Keratinocyte (primary cell): ENCODE measurements at regions not wholly inside any gene's neighbourhood (a gene's known extent, or its start where the extent isn't known, plus 50 kb on each side); places are given as distances from the start of the nearest gene placed in this dataset.

Experiments
- DNase-seq: peaks from one replicate; pipeline ENCODE4 v3.0.0-alpha.2; 2011; ENCODE audit warnings: low read depth, missing footprints, low spot score
- FAIRE-seq: peaks from 2 replicates; lab custom pipeline; 2011; peaks lifted over from hg19 to GRCh38; lab: Jason Lieb, UNC
- H2AFZ ChIP-seq: 2 replicates; pipeline ENCODE4 v1.6.0; 2012; ENCODE audit warnings: low read length, control low read depth, inconsistent platforms; ENCODE audit not compliant: control insufficient read depth
- H3K27ac ChIP-seq: 2 replicates; pipeline ENCODE4 v1.5.1; 2011; ENCODE audit warnings: low read length; ENCODE audit not compliant: control insufficient read depth, insufficient read depth
- H3K27me3 ChIP-seq: 3 replicates; pipeline ENCODE4 v1.6.0; 2011; ENCODE audit warnings: low read length; ENCODE audit not compliant: control insufficient read depth, insufficient read depth; ENCODE audit errors: extremely low read depth
- H3K36me3 ChIP-seq, 2 experiments: 2 replicates in 1 of 2; 3 replicates in 1 of 2; pipeline ENCODE4 v1.5.1; 2011; ENCODE audit warnings: low read length in 2 of 2, mild to moderate bottlenecking in 1 of 2; ENCODE audit not compliant: control insufficient read depth in 2 of 2, insufficient read depth in 2 of 2; ENCODE audit errors: extremely low read depth in 1 of 2
- H3K4me1 ChIP-seq: 3 replicates; pipeline ENCODE4 v1.5.1; 2011; ENCODE audit warnings: low read length; ENCODE audit not compliant: control insufficient read depth, insufficient read depth; ENCODE audit errors: extremely low read depth
- H3K4me2 ChIP-seq: 3 replicates; pipeline ENCODE4 v1.6.0; 2011; ENCODE audit warnings: low read depth, low read length; ENCODE audit not compliant: control insufficient read depth, insufficient read depth; ENCODE audit errors: extremely low read depth
- H3K4me3 ChIP-seq, 3 experiments: fragments of 200-600 bp in 1 of 3; sonication (generic) in 1 of 3; 2 replicates in 2 of 3; 3 replicates in 1 of 3; pipeline ENCODE4 v1.5.1; 2011 to 2016; ENCODE audit warnings: low read length in 3 of 3, mild to moderate bottlenecking in 3 of 3, control low read depth in 2 of 3, inconsistent platforms in 1 of 3, low read depth in 1 of 3, mixed read lengths in 1 of 3, mixed run types in 1 of 3, moderate library complexity in 1 of 3; ENCODE audit not compliant: control insufficient read depth in 2 of 3, insufficient read depth in 2 of 3; ENCODE audit errors: extremely low read depth in 1 of 3
- H3K79me2 ChIP-seq: 2 replicates; pipeline ENCODE4 v1.6.0; 2012; ENCODE audit warnings: low read length; ENCODE audit not compliant: control insufficient read depth, insufficient read depth
- H3K9ac ChIP-seq: 3 replicates; pipeline ENCODE4 v1.6.0; 2011; ENCODE audit warnings: low read length; ENCODE audit not compliant: control insufficient read depth, insufficient read depth; ENCODE audit errors: extremely low read depth
- H3K9me1 ChIP-seq: 3 replicates; pipeline ENCODE4 v1.6.0; 2011; ENCODE audit warnings: low read length; ENCODE audit not compliant: control insufficient read depth, insufficient read depth; ENCODE audit errors: extremely low read depth
- H3K9me3 ChIP-seq: 2 replicates; pipeline ENCODE4 v1.5.1; 2012; ENCODE audit warnings: low read depth, low read length; ENCODE audit not compliant: control insufficient read depth
- H4K20me1 ChIP-seq: 3 replicates; pipeline ENCODE4 v1.6.0; 2011; ENCODE audit warnings: low read length; ENCODE audit not compliant: control insufficient read depth, insufficient read depth; ENCODE audit errors: extremely low read depth
- CTCF ChIP-seq, 3 experiments: IDR thresholded peaks in 1 of 3; conservative IDR thresholded peaks in 1 of 3; optimal IDR thresholded peaks in 1 of 3; 2 replicates in 2 of 3; 3 replicates in 1 of 3; pipeline versions ENCODE3 to v1.5.1; 2011; ENCODE audit warnings: low read length in 3 of 3, mild to moderate bottlenecking in 3 of 3, moderate library complexity in 2 of 3, control low read depth in 1 of 3, inconsistent platforms in 1 of 3; ENCODE audit not compliant: insufficient read depth in 2 of 3; ENCODE audit errors: extremely low read depth in 1 of 3
- EZH2 ChIP-seq: IDR thresholded peaks from one replicate; pipeline ENCODE4 v1.6.1; 2012; ENCODE audit warnings: inconsistent platforms, mild to moderate bottlenecking, low read length, moderate library complexity
- dilution Hi-C: fragments of 300-500 bp; cut with MboI; formaldehyde crosslinking; loops from one replicate; pipeline ENCODE4 v1.7.0; 2020; ENCODE audit warnings: low sequenced_read_pairs; ENCODE audit not compliant: extremely low pct_ligation_motif_present

GRCh38 chr2:155364766-155365165, 666.3 kb downstream of the KCNJ3 start:
- Histone ChIP-seq H3K36me3 (no peaks in the 10 kb centered on the region), H3K9me1 (no peaks in the 10 kb centered on the region), H3K27ac (no peak overlapping the region), H3K4me1 (no peaks in the 10 kb centered on the region), H3K27me3 (no peaks in the 10 kb centered on the region), H3K79me2 (no peaks in the 10 kb centered on the region), H4K20me1 (no peaks in the 10 kb centered on the region), H3K9me3 (no peaks in the 10 kb centered on the region), H3K4me2 (no peak overlapping the region), H2AFZ (no peak overlapping the region), H3K9ac (no peak overlapping the region), H3K4me3 (no peak overlapping the region)
- dilution Hi-C loops = no loop called here
- TF ChIP-seq CTCF (optimal IDR thresholded peaks at IDR 0.05 in 1 of 3, IDR thresholded peaks at IDR 0.05 in 1 of 3, conservative IDR thresholded peaks at IDR 0.05 in 1 of 3; ENCODE audit: extremely low read depth in 1 of 3, insufficient read depth in 2 of 3, low read length in 3 of 3) (no peak), EZH2 (no peak)
- no peak for FAIRE-seq
- no peak for DNase-seq

- FAIRE-seq = no peak
- H3K4me2 ChIP-seq = no peak overlapping the region
- no peak overlapping the region for H3K9ac ChIP-seq
Observed at GRCh38 chr2:155363349-155363888, 664.9 kb downstream of the KCNJ3 start.

More at GRCh38 chr2:155363349-155363888, 664.9 kb downstream of the KCNJ3 start:
- H3K4me3 ChIP-seq = no peak overlapping the region
- H3K79me2 ChIP-seq = no peaks in the 10 kb centered on the region
- no peak overlapping the region for H2AFZ ChIP-seq
- H3K9me1 ChIP-seq = no peaks in the 10 kb centered on the region
- H3K27ac ChIP-seq = no peak overlapping the region
- dilution Hi-C loops = no loop called here
- no peaks in the 10 kb centered on the region for H4K20me1 ChIP-seq
- H3K9me3 ChIP-seq = no peaks in the 10 kb centered on the region
- DNase-seq = no peak
- no peaks in the 10 kb centered on the region for H3K4me1 ChIP-seq
- no peaks in the 10 kb centered on the region for H3K36me3 ChIP-seq
- TF ChIP-seq EZH2 (no peak), CTCF (optimal IDR thresholded peaks at IDR 0.05 in 1 of 3, IDR thresholded peaks at IDR 0.05 in 1 of 3, conservative IDR thresholded peaks at IDR 0.05 in 1 of 3; ENCODE audit: extremely low read depth in 1 of 3, insufficient read depth in 2 of 3, low read length in 3 of 3) (no peak)
- H3K27me3 ChIP-seq = no peaks in the 10 kb centered on the region
